B cell (primary cell): ENCODE measurements at regions not wholly inside any gene's neighbourhood (a gene's known extent, or its start where the extent isn't known, plus 50 kb on each side); places are given as distances from the start of the nearest gene placed in this dataset.

Experiments used
- ATAC-seq: fragments of 200-7000 bp; cut with Tn5 transposase; one replicate; pipeline ENCODE4 v1.10.0; 2021; ENCODE audit warnings: low read depth, mild to moderate bottlenecking, moderate number of reproducible peaks, moderate library complexity
- CTCF ChIA-PET: fragments of 350-600 bp; sonication (Branson Sonifier 250); formaldehyde crosslinking; loops from one replicate; lab custom pipeline; 2021; ENCODE audit warnings: antibody characterized with exemption, inconsistent platforms; lab: Charles Lee
- POLR2A ChIA-PET: fragments of 350-600 bp; sonication (Branson Sonifier 250); formaldehyde crosslinking; loops from one replicate; lab custom pipeline; 2021; ENCODE audit warnings: antibody characterized with exemption; lab: Charles Lee
- DNase-seq: peaks from one replicate; pipeline ENCODE4 v3.0.0; 2013
- H2AFZ ChIP-seq: 2 replicates; pipeline ENCODE4 v1.6.1; 2012; ENCODE audit warnings: mild to moderate bottlenecking, low read depth, low read length; ENCODE audit not compliant: insufficient read depth, poor library complexity, severe bottlenecking
- H3K27ac ChIP-seq, 2 donors: 1 replicate in 1 of 2; 2 replicates in 1 of 2; pipeline ENCODE4 v1.5.1; 2012 to 2013; ENCODE audit warnings: low read length in 2 of 2, mild to moderate bottlenecking in 2 of 2, moderate library complexity in 1 of 2
- H3K27me3 ChIP-seq, 4 experiments: fragments of 200-600 bp in 1 of 4; sonication (generic) in 1 of 4; replicated peaks in 1 of 4; 1 replicate in 2 of 4; 2 replicates in 2 of 4; pipeline versions ENCODE4 v1.6.1 to v1.7.0; 2013 to 2016; ENCODE audit warnings: low read length in 3 of 4, mild to moderate bottlenecking in 2 of 4, mixed read lengths in 1 of 4, moderate library complexity in 1 of 4; ENCODE audit not compliant: insufficient read depth in 4 of 4, control insufficient read depth in 3 of 4; ENCODE audit errors: control extremely low read depth in 1 of 4
- H3K36me3 ChIP-seq, 2 experiments: replicated peaks in 1 of 2; 1 replicate in 1 of 2; 2 replicates in 1 of 2; pipeline versions ENCODE4 v1.6.1 to v1.7.1; 2013; ENCODE audit warnings: low read length in 1 of 2; ENCODE audit not compliant: insufficient read depth in 2 of 2, control insufficient read depth in 1 of 2; ENCODE audit errors: control extremely low read depth in 1 of 2, extremely low read depth in 1 of 2
- H3K4me1 ChIP-seq, 2 donors: fragments of 200-600 bp in 1 of 2; sonication (generic) in 1 of 2; 1 replicate in 1 of 2; 2 replicates in 1 of 2; pipeline versions ENCODE4 v1.5.1 to v1.6.1; 2013 to 2017; ENCODE audit warnings: low read length in 2 of 2; ENCODE audit not compliant: control insufficient read depth in 2 of 2, insufficient read depth in 2 of 2
- H3K4me2 ChIP-seq: replicated peaks from 2 replicates; pipeline ENCODE3; 2012; ENCODE audit warnings: mild to moderate bottlenecking, low read depth, low read length; ENCODE audit not compliant: poor library complexity, severe bottlenecking
- H3K4me3 ChIP-seq, 5 experiments: fragments of 200-600 bp in 1 of 5; sonication (generic) in 1 of 5; 1 replicate in 3 of 5; 2 replicates in 2 of 5; pipeline versions ENCODE4 v1.5.1 to v1.7.0; 2011 to 2016; ENCODE audit warnings: low read length in 4 of 5, mild to moderate bottlenecking in 4 of 5, low read depth in 2 of 5, control low read depth in 1 of 5, moderate library complexity in 1 of 5; ENCODE audit not compliant: insufficient read depth in 1 of 5; ENCODE audit errors: control extremely low read depth in 1 of 5, extremely low read depth in 1 of 5
- H3K79me2 ChIP-seq: fragments of 200-600 bp; sonication (generic); one replicate; pipeline ENCODE4 v1.6.0; 2016; ENCODE audit warnings: low read length; ENCODE audit not compliant: control insufficient read depth, insufficient read depth
- H3K9ac ChIP-seq: fragments of 200-600 bp; sonication (generic); 2 replicates; pipeline ENCODE4 v1.6.1; 2017; ENCODE audit warnings: mild to moderate bottlenecking, low read length, moderate library complexity
- H3K9me3 ChIP-seq, 3 donors: one replicate each; pipeline versions ENCODE4 v1.6.1 to v1.7.1; 2013; ENCODE audit warnings: low read length in 2 of 3; ENCODE audit not compliant: control insufficient read depth in 2 of 3, insufficient read depth in 1 of 3; ENCODE audit errors: control extremely low read depth in 1 of 3
- H4K20me1 ChIP-seq: 2 replicates; pipeline ENCODE4 v1.6.0; 2012; ENCODE audit warnings: mild to moderate bottlenecking, low read length; ENCODE audit not compliant: insufficient read depth, control insufficient read depth, poor library complexity, severe bottlenecking
- H3K27ac Mint-ChIP-seq: one replicate; pipeline ENCODE4 v1.8.0; 2021; ENCODE audit warnings: mixed read lengths
- H3K27me3 Mint-ChIP-seq: one replicate; pipeline ENCODE4 v1.8.0; 2021; ENCODE audit warnings: mixed read lengths
- H3K4me1 Mint-ChIP-seq: one replicate; pipeline ENCODE4 v1.8.0; 2021; ENCODE audit warnings: mixed read lengths
- H3K4me3 Mint-ChIP-seq: one replicate; pipeline ENCODE4 v1.8.0; 2021; ENCODE audit warnings: mixed read lengths
- H3K9me3 Mint-ChIP-seq: one replicate; pipeline ENCODE4 v1.8.0; 2022; ENCODE audit warnings: mixed read lengths; ENCODE audit not compliant: insufficient read depth
- EZH2 ChIP-seq: IDR thresholded peaks from 2 replicates; pipeline ENCODE4 v1.6.1; 2012; ENCODE audit warnings: borderline replicate concordance, low read depth, mild to moderate bottlenecking, moderate library complexity, low read length; ENCODE audit not compliant: insufficient read depth, poor library complexity, severe bottlenecking
- WGBS: methylation state at CpG from one replicate; pipeline ENCODE4 v1.1.5; 2013; ENCODE audit warnings: missing lambda C conversion rate; ENCODE audit not compliant: insufficient coverage; 5-methylcytosine and 5-hydroxymethylcytosine counted together
- intact Hi-C: fragments of 100-400 bp; cut with micrococcal nuclease; formaldehyde crosslinking; loops from one replicate; pipeline ENCODE4 v1.10.0; 2022
- TF ChIP-seq, protein P1 (sequence below): fragments of 200-600 bp; IDR thresholded peaks from one replicate; pipeline ENCODE4 v1.8.0; 2022; ENCODE audit warnings: antibody characterized with exemption, mild to moderate bottlenecking

DNA sequence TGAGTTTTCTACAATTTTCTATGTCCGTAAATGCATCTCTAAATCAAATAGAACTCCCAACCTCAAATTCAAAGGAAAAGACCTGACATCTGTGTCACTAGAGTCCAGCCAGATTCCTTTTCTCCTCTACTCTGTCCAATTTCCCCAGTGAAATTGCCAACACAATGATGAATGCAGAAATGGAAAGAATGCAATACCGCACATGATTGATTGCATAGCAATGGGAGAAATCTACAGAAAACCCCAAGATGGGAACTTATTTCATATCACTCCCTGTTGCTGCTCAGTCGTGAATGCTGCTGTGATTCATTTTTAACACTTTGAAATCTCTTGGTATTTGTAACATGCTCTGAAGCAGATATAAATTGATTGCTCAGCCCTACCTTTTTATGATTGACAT is 355.1 kb upstream of the TUSC1 start:
- Mint-ChIP-seq H3K9me3 (peaks cover 7% of the 10 kb centered on the region), H3K27ac (no peak overlapping the region), H3K27me3 (no peaks in the 10 kb centered on the region), H3K4me3 (no peak overlapping the region), H3K4me1 (no peaks in the 10 kb centered on the region)
- Histone ChIP-seq H3K9ac (no peak overlapping the region), H3K4me3 (no peak overlapping the region), H4K20me1 (no peaks in the 10 kb centered on the region), H3K27me3 (no peaks in the 10 kb centered on the region), H3K36me3 (no peaks in the 10 kb centered on the region), H3K4me1 (no peaks in the 10 kb centered on the region), H3K79me2 (no peaks in the 10 kb centered on the region), H3K4me2 (no peak overlapping the region), H3K27ac (no peak overlapping the region), H3K9me3 (no peaks in the 10 kb centered on the region), H2AFZ (no peak overlapping the region)
- TF ChIP-seq, protein P1, sequence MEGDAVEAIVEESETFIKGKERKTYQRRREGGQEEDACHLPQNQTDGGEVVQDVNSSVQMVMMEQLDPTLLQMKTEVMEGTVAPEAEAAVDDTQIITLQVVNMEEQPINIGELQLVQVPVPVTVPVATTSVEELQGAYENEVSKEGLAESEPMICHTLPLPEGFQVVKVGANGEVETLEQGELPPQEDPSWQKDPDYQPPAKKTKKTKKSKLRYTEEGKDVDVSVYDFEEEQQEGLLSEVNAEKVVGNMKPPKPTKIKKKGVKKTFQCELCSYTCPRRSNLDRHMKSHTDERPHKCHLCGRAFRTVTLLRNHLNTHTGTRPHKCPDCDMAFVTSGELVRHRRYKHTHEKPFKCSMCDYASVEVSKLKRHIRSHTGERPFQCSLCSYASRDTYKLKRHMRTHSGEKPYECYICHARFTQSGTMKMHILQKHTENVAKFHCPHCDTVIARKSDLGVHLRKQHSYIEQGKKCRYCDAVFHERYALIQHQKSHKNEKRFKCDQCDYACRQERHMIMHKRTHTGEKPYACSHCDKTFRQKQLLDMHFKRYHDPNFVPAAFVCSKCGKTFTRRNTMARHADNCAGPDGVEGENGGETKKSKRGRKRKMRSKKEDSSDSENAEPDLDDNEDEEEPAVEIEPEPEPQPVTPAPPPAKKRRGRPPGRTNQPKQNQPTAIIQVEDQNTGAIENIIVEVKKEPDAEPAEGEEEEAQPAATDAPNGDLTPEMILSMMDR, result no peak
- no peak for TF ChIP-seq EZH2
- CTCF ChIA-PET, result no interaction called here
- ATAC-seq (no peak), DNase-seq (no peak)
- WGBS, result 100% methylated on average over 1 of the region's 3 CpGs
- intact Hi-C loops, result no loop called here
- POLR2A ChIA-PET, result no interaction called here

DNA sequence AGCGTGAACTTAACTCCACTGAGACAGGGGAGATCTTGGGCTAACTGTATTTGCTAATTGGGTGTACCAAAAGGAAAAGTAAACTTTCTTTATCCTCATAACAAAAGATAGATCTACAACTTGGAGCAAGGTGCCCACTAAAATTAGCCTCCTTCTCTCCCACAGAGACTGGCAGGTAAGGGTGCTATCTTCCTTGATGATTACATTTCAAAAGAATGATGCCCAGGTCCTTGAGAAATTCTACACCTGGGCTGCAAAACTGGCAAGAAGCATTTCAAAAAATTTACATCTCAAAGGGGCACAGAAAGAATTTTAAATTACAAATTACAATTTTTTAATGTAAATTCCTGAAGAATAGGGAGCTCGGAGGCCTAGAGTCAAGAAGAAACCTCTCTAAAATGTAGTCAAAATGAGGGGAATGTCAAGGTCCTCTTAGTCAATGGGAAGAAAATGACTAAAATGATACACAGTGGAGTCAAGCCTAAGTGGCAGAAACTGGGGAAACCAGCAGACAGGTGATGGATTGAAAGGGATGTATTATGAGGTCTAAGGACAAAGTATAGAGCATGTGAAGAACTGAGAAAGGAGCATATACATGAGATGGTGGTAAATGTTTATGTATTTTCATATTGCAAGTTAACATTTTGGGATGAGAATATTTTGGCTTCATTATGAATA is 348.3 kb upstream of the TUSC1 start:
- Histone ChIP-seq H3K27ac (no peak overlapping the region), H3K27me3 (no peaks in the 10 kb centered on the region), H3K4me2 (no peak overlapping the region), H3K4me1 (no peaks in the 10 kb centered on the region), H3K9me3 (no peaks in the 10 kb centered on the region), H2AFZ (no peak overlapping the region), H3K9ac (no peak overlapping the region), H3K79me2 (no peaks in the 10 kb centered on the region), H3K36me3 (no peaks in the 10 kb centered on the region), H4K20me1 (no peaks in the 10 kb centered on the region), H3K4me3 (no peak overlapping the region)
- DNase-seq (no peak), ATAC-seq (no peak)
- H3K9me3 Mint-ChIP-seq, result peaks cover 2% of the 10 kb centered on the region
- ChIA-PET CTCF (no interaction called here), POLR2A (no interaction called here)
- H3K27me3 Mint-ChIP-seq, result no peaks in the 10 kb centered on the region
- TF ChIP-seq EZH2, result no peak
- TF ChIP-seq, protein P1, result no peak
- H3K4me3 Mint-ChIP-seq, result no peak overlapping the region
- H3K27ac Mint-ChIP-seq, result no peak overlapping the region
- H3K4me1 Mint-ChIP-seq, result no peaks in the 10 kb centered on the region
- intact Hi-C loops, result no loop called here
- WGBS, result 80% methylated on average over 1 of the region's 2 CpGs
